CD4-positive, alpha-beta T cell (primary cell): ENCODE measurements at regions not wholly inside any gene's neighbourhood (a gene's known extent, or its start where the extent isn't known, plus 50 kb on each side); places are given as distances from the start of the nearest gene placed in this dataset.

Experiments
- ATAC-seq: fragments of 200-7000 bp; cut with Tn5 transposase; one replicate; pipeline ENCODE4 v1.10.0; 2022; ENCODE audit warnings: mild to moderate bottlenecking; ENCODE audit not compliant: poor library complexity
- CTCF ChIA-PET: fragments of 350-600 bp; sonication (Branson Sonifier 250); formaldehyde crosslinking; loops from one replicate; lab custom pipeline; 2021; ENCODE audit warnings: antibody characterized with exemption, inconsistent platforms; lab: Charles Lee
- POLR2A ChIA-PET: fragments of 350-600 bp; sonication (Branson Sonifier 250); formaldehyde crosslinking; loops from one replicate; lab custom pipeline; 2021; ENCODE audit warnings: antibody characterized with exemption, inconsistent platforms; lab: Charles Lee
- DNase-seq, 14 experiments: peaks; one replicate each; pipeline ENCODE4 v3.0.0-alpha.2; 2013 to 2020; ENCODE audit warnings: mixed read lengths in 2 of 14
- H3K27ac ChIP-seq, 2 donors: one replicate each; pipeline versions ENCODE4 v1.5.1 to v1.7.0; 2013; ENCODE audit warnings: low read length in 2 of 2, low read depth in 1 of 2, mild to moderate bottlenecking in 1 of 2
- H3K27me3 ChIP-seq, 2 experiments: 1 replicate in 1 of 2; 2 replicates in 1 of 2; pipeline versions ENCODE4 v1.6.1 to v1.7.0; 2013; ENCODE audit warnings: low read length in 2 of 2, control low read depth in 1 of 2, mild to moderate bottlenecking in 1 of 2, moderate library complexity in 1 of 2; ENCODE audit not compliant: insufficient read depth in 2 of 2, control insufficient read depth in 1 of 2
- H3K36me3 ChIP-seq: one replicate; pipeline ENCODE4 v1.6.1; 2013; ENCODE audit warnings: low read length, control low read depth; ENCODE audit not compliant: insufficient read depth
- H3K4me1 ChIP-seq: one replicate; pipeline ENCODE4 v1.6.1; 2013; ENCODE audit warnings: low read length, control low read depth; ENCODE audit not compliant: insufficient read depth
- H3K4me3 ChIP-seq: one replicate; pipeline ENCODE4 v1.5.1; 2013; ENCODE audit warnings: mild to moderate bottlenecking, low read length, moderate library complexity
- H3K9me3 ChIP-seq, 2 experiments: 1 replicate in 1 of 2; 2 replicates in 1 of 2; pipeline versions ENCODE4 v1.6.1 to v1.7.0; 2013; ENCODE audit warnings: low read length in 2 of 2, mild to moderate bottlenecking in 2 of 2, control low read depth in 1 of 2, moderate library complexity in 1 of 2; ENCODE audit not compliant: control insufficient read depth in 1 of 2, insufficient read depth in 1 of 2
- H3K27ac Mint-ChIP-seq: one replicate; pipeline ENCODE4 v1.8.0; 2020; ENCODE audit warnings: mixed read lengths
- H3K27me3 Mint-ChIP-seq: one replicate; pipeline ENCODE4 v1.8.0; 2021; ENCODE audit warnings: mixed read lengths
- H3K36me3 Mint-ChIP-seq: one replicate; pipeline ENCODE4 v1.8.0; 2021; ENCODE audit warnings: low read depth, mixed read lengths
- H3K4me1 Mint-ChIP-seq: one replicate; pipeline ENCODE4 v1.8.0; 2021; ENCODE audit warnings: low read depth, mixed read lengths
- H3K4me3 Mint-ChIP-seq: one replicate; pipeline ENCODE4 v1.8.0; 2020; ENCODE audit warnings: mild to moderate bottlenecking, mixed read lengths
- H3K9me3 Mint-ChIP-seq: one replicate; pipeline ENCODE4 v1.8.0; 2020; ENCODE audit warnings: mixed read lengths
- CTCF ChIP-seq: fragments of 200-600 bp; IDR thresholded peaks from one replicate; pipeline ENCODE4 v1.8.0; 2022; ENCODE audit warnings: antibody characterized with exemption, mild to moderate bottlenecking
- intact Hi-C, 2 experiments: fragments of 100-400 bp; cut with DNase I in 1 of 2; cut with micrococcal nuclease in 1 of 2; formaldehyde crosslinking; loops; one replicate each; pipeline versions ENCODE4 v1.15.1 to v1.9.0; 2023 to 2025; cut with DNase I, micrococcal nuclease

- H3K27me3 ChIP-seq: no peaks in the 10 kb centered on the region
- H3K27ac ChIP-seq: no peak overlapping the region
- no peaks in the 10 kb centered on the region for H3K4me1 ChIP-seq
- intact Hi-C loops: no loop called here
- DNase-seq (no peak), ATAC-seq (no peak)
- no peaks in the 10 kb centered on the region for H3K4me1 Mint-ChIP-seq
- H3K27me3 Mint-ChIP-seq: no peaks in the 10 kb centered on the region
- no peaks in the 10 kb centered on the region for H3K9me3 Mint-ChIP-seq
- CTCF ChIA-PET: no interaction called here
- POLR2A ChIA-PET: no interaction called here
- no peak overlapping the region for H3K27ac Mint-ChIP-seq
- H3K9me3 ChIP-seq: no peaks in the 10 kb centered on the region
- H3K36me3 ChIP-seq: no peaks in the 10 kb centered on the region
- H3K4me3 Mint-ChIP-seq: no peak overlapping the region
- no peak for TF ChIP-seq CTCF
- H3K36me3 Mint-ChIP-seq: no peaks in the 10 kb centered on the region
- H3K4me3 ChIP-seq: no peak overlapping the region
Measured at GRCh38 chr4:42205541-42205940, 53.1 kb upstream of the BEND4 start.

GRCh38 chr4:42216664-42217063, 64.2 kb upstream of the BEND4 start:
- no peaks in the 10 kb centered on the region for H3K36me3 ChIP-seq
- intact Hi-C loops: no loop called here
- H3K4me1 Mint-ChIP-seq: no peaks in the 10 kb centered on the region
- no peaks in the 10 kb centered on the region for H3K9me3 ChIP-seq
- H3K27ac Mint-ChIP-seq: no peak overlapping the region
- ATAC-seq: no peak
- DNase-seq: no peak
- peaks cover 8% of the 10 kb centered on the region for H3K27me3 Mint-ChIP-seq
- no peaks in the 10 kb centered on the region for H3K9me3 Mint-ChIP-seq
- H3K27ac ChIP-seq: no peak overlapping the region
- TF ChIP-seq CTCF: no peak
- ChIA-PET CTCF (no interaction called here), POLR2A (no interaction called here)
- H3K4me3 ChIP-seq: no peak overlapping the region
- no peaks in the 10 kb centered on the region for H3K4me1 ChIP-seq
- no peaks in the 10 kb centered on the region for H3K27me3 ChIP-seq
- H3K4me3 Mint-ChIP-seq: no peak overlapping the region
- H3K36me3 Mint-ChIP-seq: no peaks in the 10 kb centered on the region

GRCh38 chr4:42225286-42225685, 72.8 kb upstream of the BEND4 start:
- H3K4me1 ChIP-seq: no peaks in the 10 kb centered on the region
- Mint-ChIP-seq H3K4me3 (no peak overlapping the region), H3K36me3 (no peaks in the 10 kb centered on the region), H3K9me3 (peaks cover 2% of the 10 kb centered on the region), H3K4me1 (no peaks in the 10 kb centered on the region), H3K27ac (no peak overlapping the region), H3K27me3 (peaks cover 12% of the 10 kb centered on the region)
- POLR2A ChIA-PET: no interaction called here
- no peaks in the 10 kb centered on the region for H3K9me3 ChIP-seq
- no peak overlapping the region for H3K4me3 ChIP-seq
- no peak for DNase-seq
- H3K27ac ChIP-seq: no peak overlapping the region
- no peaks in the 10 kb centered on the region for H3K27me3 ChIP-seq
- no peaks in the 10 kb centered on the region for H3K36me3 ChIP-seq
- intact Hi-C loops: no loop called here
- CTCF ChIA-PET: no interaction called here
- ATAC-seq: no peak
- TF ChIP-seq CTCF: no peak
